Erythroblast (primary cell): ENCODE measurements at regions not wholly inside any gene's neighbourhood (a gene's known extent, or its start where the extent isn't known, plus 50 kb on each side); places are given as distances from the start of the nearest gene placed in this dataset.

Experiments
- GATA1 ChIP-seq: IDR thresholded peaks from 2 replicates; pipeline ENCODE4 v1.6.1; 2011; ENCODE audit warnings: low read depth, mild to moderate bottlenecking, control low read depth, low read length, moderate library complexity
- POLR2A ChIP-seq: IDR thresholded peaks from 2 replicates; pipeline ENCODE4 v1.6.1; 2011; ENCODE audit warnings: mild to moderate bottlenecking, low read length

- TF ChIP-seq POLR2A, result no peak
- TF ChIP-seq GATA1, result no peak
Observed at GRCh38 chr12:127885954-127886750, 380.8 kb upstream of the TMEM132C start.
